Esophagus squamous epithelium (tissue), 5 donors: ENCODE measurements at regions not wholly inside any gene's neighbourhood (a gene's known extent, or its start where the extent isn't known, plus 50 kb on each side); places are given as distances from the start of the nearest gene placed in this dataset.

Source experiments
- DNase-seq: peaks from one replicate; lab custom pipeline; 2025; lab: John Stamatoyannopoulos, UW
- H3K27ac ChIP-seq, 4 donors: fragments of 200-600 bp; sonication (generic); one replicate each; pipeline ENCODE4 v1.5.1; 2016 to 2019; ENCODE audit warnings: mild to moderate bottlenecking in 1 of 4
- H3K27me3 ChIP-seq, 4 donors: fragments of 200-600 bp; sonication (generic); 1 replicate in 3 of 4; 2 replicates in 1 of 4; pipeline versions ENCODE4 v1.5.1 to v1.6.0; 2017 to 2021; ENCODE audit warnings: antibody characterized with exemption in 1 of 4
- H3K36me3 ChIP-seq, 3 donors: fragments of 200-600 bp; sonication (generic); one replicate each; pipeline ENCODE4 v1.5.1; 2016 to 2019
- H3K4me1 ChIP-seq, 3 donors: fragments of 200-600 bp; sonication (generic); one replicate each; pipeline ENCODE4 v1.5.1; 2017 to 2019
- H3K4me3 ChIP-seq, 4 donors: fragments of 200-600 bp; sonication (generic); 1 replicate in 3 of 4; 2 replicates in 1 of 4; pipeline ENCODE4 v1.5.1; 2016 to 2019; ENCODE audit warnings: mild to moderate bottlenecking in 2 of 4, moderate library complexity in 1 of 4
- H3K9me3 ChIP-seq, 3 donors: fragments of 200-600 bp; sonication (generic); one replicate each; pipeline ENCODE4 v1.5.1; 2016 to 2019
- CTCF ChIP-seq, 6 experiments: fragments of 450-650 bp in 4 of 6; fragments of 200-600 bp in 2 of 6; sonication (generic) in 2 of 6; IDR thresholded peaks; one replicate each; pipeline ENCODE4 v1.5.1; 2016 to 2019; ENCODE audit warnings: antibody characterized with exemption in 6 of 6, mild to moderate bottlenecking in 4 of 6, moderate library complexity in 4 of 6
- POLR2A ChIP-seq, 4 donors: fragments of 450-650 bp; IDR thresholded peaks; one replicate each; pipeline ENCODE4 v1.6.1; 2017; ENCODE audit warnings: antibody characterized with exemption in 4 of 4, mild to moderate bottlenecking in 4 of 4, moderate library complexity in 3 of 4
- WGBS, 2 donors: methylation state at CpG; one replicate each; pipeline ENCODE4 v1.1.5; 2018; 5-methylcytosine and 5-hydroxymethylcytosine counted together
- intact Hi-C: fragments of 100-400 bp; cut with DNase I; formaldehyde crosslinking; loops from one replicate; pipeline ENCODE4 v1.15.0; 2022
- donor health status: DM: yes; HTN: yes; CAD: no.

DNA sequence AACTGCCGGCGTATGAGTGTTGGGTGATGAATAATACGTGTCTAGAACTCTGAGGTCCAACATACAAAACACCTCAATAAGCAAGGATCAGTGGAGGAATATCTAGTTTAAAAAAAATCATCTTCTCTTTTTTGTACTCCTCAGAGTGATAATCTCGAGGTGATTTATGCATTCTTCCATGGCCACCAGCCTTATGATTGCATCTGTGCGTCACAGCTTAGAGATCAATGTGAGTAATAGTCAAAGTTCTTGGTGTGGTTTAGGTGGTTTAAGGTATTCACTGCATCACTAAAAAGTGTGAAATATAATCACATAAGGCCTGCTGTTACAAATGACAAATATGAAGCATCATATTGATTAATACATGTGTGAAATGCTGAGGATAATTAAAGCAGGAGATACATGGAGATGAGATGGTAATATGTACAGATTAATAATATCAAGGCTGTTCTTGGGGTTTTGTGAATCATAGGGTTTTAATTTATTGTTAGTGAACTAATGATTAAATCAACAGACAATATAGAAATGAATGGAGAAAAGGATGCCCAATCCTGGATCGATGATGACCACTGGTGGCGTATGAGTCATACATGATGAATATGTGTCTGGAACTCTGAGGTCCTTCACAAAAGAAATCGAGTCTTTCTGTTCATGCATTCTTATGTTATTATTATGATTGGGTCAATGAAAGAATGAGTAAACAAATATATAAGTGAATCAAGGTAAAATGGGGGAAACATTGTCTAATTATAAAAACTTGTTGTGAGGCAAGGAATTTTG lies 68.8 kb upstream of the RTL1 start:
- Histone ChIP-seq H3K4me3 (no peak overlapping the region), H3K27me3 (no peaks in the 10 kb centered on the region), H3K36me3 (no peaks in the 10 kb centered on the region), H3K9me3 (no peaks in the 10 kb centered on the region), H3K27ac (no peak overlapping the region), H3K4me1 (no peaks in the 10 kb centered on the region)
- intact Hi-C loops = no loop called here
- 80 to 83% methylated on average over 8 of the region's 8 CpGs for WGBS, 2 donors
- no peak for DNase-seq
- TF ChIP-seq POLR2A (IDR thresholded peaks at IDR 0.05) = no peak
- TF ChIP-seq CTCF (IDR thresholded peaks at IDR 0.05) = no peak

DNA sequence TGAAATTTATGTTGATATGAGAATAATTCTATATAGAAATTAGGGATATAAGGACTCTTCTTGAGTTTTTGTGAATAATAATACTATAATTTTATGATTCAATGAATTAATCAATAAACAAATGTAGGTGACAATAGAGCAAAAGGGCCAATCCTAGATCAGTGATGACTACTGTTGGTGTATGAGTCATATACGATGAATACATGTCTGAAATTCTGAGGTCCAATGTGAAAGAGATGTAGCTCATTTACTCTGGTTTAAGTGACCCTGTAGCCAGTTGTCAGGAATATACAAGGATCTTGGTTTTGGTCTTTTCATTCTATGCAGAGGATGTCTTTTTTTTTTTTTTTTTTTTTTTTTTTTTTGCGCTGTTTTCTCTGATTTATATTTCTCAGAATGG lies 72.1 kb upstream of the RTL1 start:
- Histone ChIP-seq H3K27me3 (no peaks in the 10 kb centered on the region), H3K4me1 (no peaks in the 10 kb centered on the region), H3K4me3 (no peak overlapping the region), H3K9me3 (no peaks in the 10 kb centered on the region), H3K36me3 (no peaks in the 10 kb centered on the region), H3K27ac (no peak overlapping the region)
- TF ChIP-seq POLR2A (IDR thresholded peaks at IDR 0.05) (no peak), CTCF (IDR thresholded peaks at IDR 0.05) (no peak)
- WGBS, 2 donors = 59 to 80% methylated on average over 2 of the region's 2 CpGs
- intact Hi-C loops = no loop called here
- DNase-seq = no peak

- H3K27me3 ChIP-seq = no peaks in the 10 kb centered on the region
- H3K27ac ChIP-seq = no peak overlapping the region
- TF ChIP-seq POLR2A (IDR thresholded peaks at IDR 0.05) = no peak
- no peak for TF ChIP-seq CTCF (IDR thresholded peaks at IDR 0.05)
- no peak overlapping the region for H3K4me3 ChIP-seq
- DNase-seq = no peak
- 59 to 63% methylated on average over 3 of the region's 3 CpGs for WGBS, 2 donors
- H3K4me1 ChIP-seq = no peaks in the 10 kb centered on the region
- H3K9me3 ChIP-seq = no peaks in the 10 kb centered on the region
- no peaks in the 10 kb centered on the region for H3K36me3 ChIP-seq
- intact Hi-C loops = no loop called here
Measured at GRCh38 chr14:100979079-100979478, 75.6 kb upstream of the RTL1 start.

GRCh38 chr14:100979780-100980179 lies 76.3 kb upstream of the RTL1 start:
- WGBS, 2 donors = 26 to 56% methylated on average over 3 of the region's 3 CpGs
- no peak for TF ChIP-seq POLR2A (IDR thresholded peaks at IDR 0.05)
- TF ChIP-seq CTCF (IDR thresholded peaks at IDR 0.05) = no peak

DNA sequence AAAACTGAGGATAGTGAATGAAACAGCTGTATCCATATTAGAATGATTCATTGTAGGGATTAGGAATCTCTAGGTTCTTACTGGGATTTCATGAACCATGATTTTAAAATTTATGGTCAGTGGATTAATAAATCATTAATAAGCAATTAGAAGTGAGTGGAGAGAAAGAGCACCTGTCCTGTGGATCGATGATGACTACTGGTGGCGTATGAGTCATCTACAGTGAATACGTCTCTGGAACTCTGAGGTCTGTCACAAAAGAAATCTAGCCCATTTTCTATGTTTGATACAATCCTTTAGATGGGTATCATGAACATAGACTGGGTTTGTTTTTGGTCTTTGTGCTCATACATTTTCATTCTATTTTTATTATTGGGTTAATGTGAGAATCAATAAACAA lies 77.3 kb upstream of the RTL1 start:
- TF ChIP-seq CTCF (IDR thresholded peaks at IDR 0.05) (no peak), POLR2A (IDR thresholded peaks at IDR 0.05) (no peak)
- Histone ChIP-seq H3K36me3 (no peaks in the 10 kb centered on the region), H3K9me3 (no peaks in the 10 kb centered on the region), H3K27me3 (no peaks in the 10 kb centered on the region), H3K4me3 (no peak overlapping the region), H3K27ac (no peak overlapping the region), H3K4me1 (no peaks in the 10 kb centered on the region)
- 44 to 65% methylated on average over 3 of the region's 3 CpGs for WGBS, 2 donors
- intact Hi-C loops = no loop called here
- no peak for DNase-seq

More at GRCh38 chr14:100979780-100980179, 76.3 kb upstream of the RTL1 start:
- no peak overlapping the region for H3K27ac ChIP-seq
- no peak overlapping the region for H3K4me3 ChIP-seq
- no peak for DNase-seq
- no peaks in the 10 kb centered on the region for H3K4me1 ChIP-seq
- no peaks in the 10 kb centered on the region for H3K9me3 ChIP-seq
- no peaks in the 10 kb centered on the region for H3K27me3 ChIP-seq
- intact Hi-C loops = no loop called here
- H3K36me3 ChIP-seq = no peaks in the 10 kb centered on the region
